ENCODE measurements at regions not wholly inside any gene's neighbourhood (a gene's known extent, or its start where the extent isn't known, plus 50 kb on each side); places are given as distances from the start of the nearest gene placed in this dataset.

DNA sequence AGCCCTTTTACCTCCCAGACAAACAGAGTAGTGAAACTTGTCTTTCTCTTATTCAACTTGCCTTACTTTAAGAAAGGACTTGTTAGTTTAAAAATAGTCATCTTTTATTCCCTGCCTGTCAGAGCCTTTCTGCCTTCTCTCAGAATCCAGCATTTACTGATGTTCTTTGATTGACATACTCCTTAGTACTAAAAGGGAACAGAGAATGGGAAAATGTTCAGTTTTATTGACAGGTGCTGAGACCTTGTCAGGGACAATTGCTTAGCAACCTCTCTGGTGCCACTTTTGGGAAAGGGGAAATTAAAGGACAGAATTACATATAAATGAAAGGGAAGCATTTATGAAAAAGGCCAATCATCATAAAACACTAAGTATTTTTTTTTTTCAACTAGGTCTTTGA lies 378.3 kb downstream of the PDCD6IP start:
- no peaks in the 10 kb centered on the region for H3K4me1 ChIP-seq (ENCODE audit: control insufficient read depth in 1 of 2, extremely low read depth in 1 of 2, insufficient read depth in 2 of 2, low read length in 2 of 2)
- H3K9me3 ChIP-seq = no peaks in the 10 kb centered on the region
- H3K4me1 Mint-ChIP-seq = no peaks in the 10 kb centered on the region
- ChIA-PET CTCF (no interaction called here), POLR2A (no interaction called here)
- H3K36me3 ChIP-seq (ENCODE audit: control insufficient read depth in 2 of 2, extremely low read depth in 1 of 2, insufficient read depth in 1 of 2, low read length in 1 of 2) = no peaks in the 10 kb centered on the region
- H3K27me3 ChIP-seq (replicated peaks in 1 of 2; ENCODE audit: control insufficient read depth in 2 of 2, extremely low read depth in 1 of 2, insufficient read depth in 2 of 2, low read length in 1 of 2) = peaks cover 0 to 3% of the 10 kb centered on the region in 2 experiments
- no peak overlapping the region for H3K4me3 Mint-ChIP-seq
- ATAC-seq (replicated peaks in 1 of 4) (no peak), DNase-seq (no peak)
- H3K27ac Mint-ChIP-seq = no peak overlapping the region
- H3K4me3 ChIP-seq (ENCODE audit: control insufficient read depth in 1 of 2, extremely low read depth in 1 of 2, low read length in 1 of 2) = no peak overlapping the region
- H3K9me3 Mint-ChIP-seq = peaks cover 0 to 5% (median 0%) of the 10 kb centered on the region in 3 donors
- H3K27ac ChIP-seq (ENCODE audit: low read length) = no peak overlapping the region
- H3K27me3 Mint-ChIP-seq = peaks cover 5 to 13% of the 10 kb centered on the region in 2 donors
- H3K36me3 Mint-ChIP-seq = no peaks in the 10 kb centered on the region

DNA sequence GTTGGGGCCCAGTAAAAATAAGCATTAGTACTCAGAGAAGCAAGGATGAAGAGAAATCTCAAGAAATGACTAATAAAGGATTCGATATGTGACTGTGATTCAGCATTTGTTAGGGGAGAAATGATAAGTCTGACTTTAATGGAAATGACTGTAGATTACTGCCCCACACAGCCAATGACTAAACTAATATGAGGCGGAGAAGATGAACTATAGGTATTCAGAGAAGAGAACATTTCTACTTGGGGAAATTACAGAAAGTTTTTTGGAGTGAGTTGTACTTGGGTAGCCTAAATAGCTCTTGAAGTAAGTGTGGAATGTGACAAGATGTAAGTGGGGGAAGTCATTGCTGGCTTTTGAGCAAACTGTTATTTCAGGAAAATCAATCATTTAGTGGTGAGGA lies 380.0 kb downstream of the PDCD6IP start:
- no peaks in the 10 kb centered on the region for H3K4me1 ChIP-seq (ENCODE audit: control insufficient read depth in 1 of 2, extremely low read depth in 1 of 2, insufficient read depth in 2 of 2, low read length in 2 of 2)
- POLR2A ChIA-PET = no interaction called here
- Mint-ChIP-seq H3K4me1 (no peaks in the 10 kb centered on the region), H3K36me3 (no peaks in the 10 kb centered on the region), H3K27me3 (peaks cover 5 to 13% of the 10 kb centered on the region in 2 donors), H3K4me3 (no peak overlapping the region), H3K9me3 (peaks cover 0 to 5% (median 0%) of the 10 kb centered on the region in 3 donors), H3K27ac (no peak overlapping the region)
- H3K4me3 ChIP-seq (ENCODE audit: control insufficient read depth in 1 of 2, extremely low read depth in 1 of 2, low read length in 1 of 2) = no peak overlapping the region
- no peaks in the 10 kb centered on the region for H3K36me3 ChIP-seq (ENCODE audit: control insufficient read depth in 2 of 2, extremely low read depth in 1 of 2, insufficient read depth in 1 of 2, low read length in 1 of 2)
- peaks cover 0 to 3% of the 10 kb centered on the region in 2 experiments for H3K27me3 ChIP-seq (replicated peaks in 1 of 2; ENCODE audit: control insufficient read depth in 2 of 2, extremely low read depth in 1 of 2, insufficient read depth in 2 of 2, low read length in 1 of 2)
- CTCF ChIA-PET = no interaction called here
- no peak overlapping the region for H3K27ac ChIP-seq (ENCODE audit: low read length)
- no peaks in the 10 kb centered on the region for H3K9me3 ChIP-seq
- WGBS (ENCODE audit: insufficient coverage) = no CpG with 5 or more reads among the region's 2 CpGs
- ATAC-seq (replicated peaks in 1 of 4) (no peak), DNase-seq (no peak)

DNA sequence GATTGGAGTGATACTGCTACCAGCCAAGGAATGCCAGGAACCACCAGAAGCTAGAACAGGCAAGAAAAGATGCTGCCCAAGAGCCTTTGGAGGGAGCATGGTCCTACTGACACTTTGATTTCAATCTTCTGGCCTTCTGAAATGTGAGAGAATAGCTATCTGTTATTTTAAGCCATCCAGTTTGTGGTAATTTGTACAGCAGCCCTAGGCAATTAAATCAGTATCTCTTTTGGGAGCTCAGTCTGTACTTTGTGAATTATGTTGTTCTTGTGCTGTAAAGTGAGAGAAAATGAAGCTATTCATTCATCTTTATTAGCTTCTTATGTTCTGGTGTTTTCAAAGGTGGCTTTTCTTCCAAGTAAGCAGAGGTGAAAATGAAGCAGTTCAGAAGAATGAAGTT lies 381.3 kb downstream of the PDCD6IP start:
- no peak overlapping the region for H3K4me3 ChIP-seq (ENCODE audit: control insufficient read depth in 1 of 2, extremely low read depth in 1 of 2, low read length in 1 of 2)
- H3K36me3 Mint-ChIP-seq = no peaks in the 10 kb centered on the region
- no peaks in the 10 kb centered on the region for H3K9me3 ChIP-seq
- H3K27ac ChIP-seq (ENCODE audit: low read length) = no peak overlapping the region
- H3K27me3 ChIP-seq (replicated peaks in 1 of 2; ENCODE audit: control insufficient read depth in 2 of 2, extremely low read depth in 1 of 2, insufficient read depth in 2 of 2, low read length in 1 of 2) = peaks cover 0 to 3% of the 10 kb centered on the region in 2 experiments
- peaks cover 5 to 8% of the 10 kb centered on the region in 2 donors for H3K27me3 Mint-ChIP-seq
- H3K4me1 Mint-ChIP-seq = peaks cover 0 to 7% (median 6%) of the 10 kb centered on the region in 3 donors
- ChIA-PET CTCF (interaction anchor here in 1 of 2 donors (0.8 kb wide), 1 partner anchor 1048 kb away, joined by 4 read pairs; no protein-coding TSS in a partner anchor), POLR2A (no interaction called here)
- DNase-seq (no peak), ATAC-seq (replicated peaks in 1 of 4) (no peak)
- no peaks in the 10 kb centered on the region for H3K9me3 Mint-ChIP-seq
- H3K27ac Mint-ChIP-seq = no peak overlapping the region
- no peaks in the 10 kb centered on the region for H3K4me1 ChIP-seq (ENCODE audit: control insufficient read depth in 1 of 2, extremely low read depth in 1 of 2, insufficient read depth in 2 of 2, low read length in 2 of 2)
- no peaks in the 10 kb centered on the region for H3K36me3 ChIP-seq (ENCODE audit: control insufficient read depth in 2 of 2, extremely low read depth in 1 of 2, insufficient read depth in 1 of 2, low read length in 1 of 2)
- no peak overlapping the region for H3K4me3 Mint-ChIP-seq

DNA sequence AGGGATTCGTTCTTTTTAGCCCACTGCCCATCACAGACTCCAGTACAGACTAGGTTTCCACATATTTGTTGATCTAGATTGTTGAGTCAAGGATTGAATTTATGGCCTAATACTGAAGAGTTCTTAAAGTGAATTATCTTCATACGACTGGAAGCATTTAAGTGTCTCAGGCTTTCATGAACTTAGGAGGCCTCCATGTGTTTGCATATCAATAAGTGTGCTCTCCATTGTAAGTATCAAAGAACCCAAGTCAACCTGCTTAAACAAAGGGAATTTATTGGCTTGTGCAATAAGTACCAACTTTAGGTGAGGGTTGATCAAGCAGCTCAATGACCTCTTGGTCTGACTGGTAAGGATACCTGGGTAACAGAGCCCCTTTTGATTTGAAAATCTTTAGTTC lies 382.1 kb downstream of the PDCD6IP start:
- peaks cover 5 to 8% of the 10 kb centered on the region in 2 donors for H3K27me3 Mint-ChIP-seq
- no peak for DNase-seq
- no peak overlapping the region for H3K4me3 ChIP-seq (ENCODE audit: control insufficient read depth in 1 of 2, extremely low read depth in 1 of 2, low read length in 1 of 2)
- peaks cover 0 to 7% (median 6%) of the 10 kb centered on the region in 3 donors for H3K4me1 Mint-ChIP-seq
- no peak overlapping the region for H3K27ac ChIP-seq (ENCODE audit: low read length)
- H3K27me3 ChIP-seq (replicated peaks in 1 of 2; ENCODE audit: control insufficient read depth in 2 of 2, extremely low read depth in 1 of 2, insufficient read depth in 2 of 2, low read length in 1 of 2) = peaks cover 0 to 3% of the 10 kb centered on the region in 2 experiments
- no peaks in the 10 kb centered on the region for H3K36me3 ChIP-seq (ENCODE audit: control insufficient read depth in 2 of 2, extremely low read depth in 1 of 2, insufficient read depth in 1 of 2, low read length in 1 of 2)
- H3K27ac Mint-ChIP-seq = no peak overlapping the region
- CTCF ChIA-PET = no interaction called here
- no peaks in the 10 kb centered on the region for H3K9me3 ChIP-seq
- H3K4me3 Mint-ChIP-seq = no peak overlapping the region
- no peak for ATAC-seq (replicated peaks in 1 of 4)
- no peaks in the 10 kb centered on the region for H3K4me1 ChIP-seq (ENCODE audit: control insufficient read depth in 1 of 2, extremely low read depth in 1 of 2, insufficient read depth in 2 of 2, low read length in 2 of 2)
- WGBS (ENCODE audit: insufficient coverage) = no CpG with 5 or more reads among the region's 2 CpGs
- H3K36me3 Mint-ChIP-seq = no peaks in the 10 kb centered on the region
- POLR2A ChIA-PET = no interaction called here
- H3K9me3 Mint-ChIP-seq = no peaks in the 10 kb centered on the region

DNA sequence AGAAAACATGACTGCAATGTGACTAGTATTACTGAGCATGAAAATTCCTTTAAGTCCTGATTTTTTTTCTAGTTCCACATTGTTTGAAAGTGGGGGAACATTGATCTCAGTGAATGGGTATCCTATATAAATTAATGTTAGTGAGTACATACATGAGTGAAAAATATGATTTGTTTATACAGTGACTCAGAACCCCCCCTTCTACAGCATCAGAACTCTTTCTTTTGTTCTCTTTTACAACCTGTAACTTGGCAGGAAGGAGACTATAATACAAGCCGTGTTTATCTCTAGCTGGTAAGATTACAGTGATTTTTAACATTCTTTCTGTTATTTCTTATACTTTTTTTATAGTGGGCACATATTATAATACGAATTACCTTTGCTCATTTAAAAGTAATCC lies 384.7 kb downstream of the PDCD6IP start:
- H3K27ac ChIP-seq (ENCODE audit: low read length) = no peak overlapping the region
- Mint-ChIP-seq H3K4me3 (no peak overlapping the region), H3K27ac (no peak overlapping the region), H3K9me3 (no peaks in the 10 kb centered on the region), H3K4me1 (peaks cover 0 to 7% (median 6%) of the 10 kb centered on the region in 3 donors), H3K36me3 (no peaks in the 10 kb centered on the region), H3K27me3 (peaks cover 5 to 8% of the 10 kb centered on the region in 2 donors)
- ATAC-seq (replicated peaks in 1 of 4) = no peak
- no peaks in the 10 kb centered on the region for H3K4me1 ChIP-seq (ENCODE audit: control insufficient read depth in 1 of 2, extremely low read depth in 1 of 2, insufficient read depth in 2 of 2, low read length in 2 of 2)
- ChIA-PET POLR2A (no interaction called here), CTCF (no interaction called here)
- no peak overlapping the region for H3K4me3 ChIP-seq (ENCODE audit: control insufficient read depth in 1 of 2, extremely low read depth in 1 of 2, low read length in 1 of 2)
- H3K36me3 ChIP-seq (ENCODE audit: control insufficient read depth in 2 of 2, extremely low read depth in 1 of 2, insufficient read depth in 1 of 2, low read length in 1 of 2) = no peaks in the 10 kb centered on the region
- no peaks in the 10 kb centered on the region for H3K9me3 ChIP-seq
- no peak for DNase-seq
- peaks cover 0 to 3% of the 10 kb centered on the region in 2 experiments for H3K27me3 ChIP-seq (replicated peaks in 1 of 2; ENCODE audit: control insufficient read depth in 2 of 2, extremely low read depth in 1 of 2, insufficient read depth in 2 of 2, low read length in 1 of 2)
- no CpG with 5 or more reads among the region's 2 CpGs for WGBS (ENCODE audit: insufficient coverage)

DNA sequence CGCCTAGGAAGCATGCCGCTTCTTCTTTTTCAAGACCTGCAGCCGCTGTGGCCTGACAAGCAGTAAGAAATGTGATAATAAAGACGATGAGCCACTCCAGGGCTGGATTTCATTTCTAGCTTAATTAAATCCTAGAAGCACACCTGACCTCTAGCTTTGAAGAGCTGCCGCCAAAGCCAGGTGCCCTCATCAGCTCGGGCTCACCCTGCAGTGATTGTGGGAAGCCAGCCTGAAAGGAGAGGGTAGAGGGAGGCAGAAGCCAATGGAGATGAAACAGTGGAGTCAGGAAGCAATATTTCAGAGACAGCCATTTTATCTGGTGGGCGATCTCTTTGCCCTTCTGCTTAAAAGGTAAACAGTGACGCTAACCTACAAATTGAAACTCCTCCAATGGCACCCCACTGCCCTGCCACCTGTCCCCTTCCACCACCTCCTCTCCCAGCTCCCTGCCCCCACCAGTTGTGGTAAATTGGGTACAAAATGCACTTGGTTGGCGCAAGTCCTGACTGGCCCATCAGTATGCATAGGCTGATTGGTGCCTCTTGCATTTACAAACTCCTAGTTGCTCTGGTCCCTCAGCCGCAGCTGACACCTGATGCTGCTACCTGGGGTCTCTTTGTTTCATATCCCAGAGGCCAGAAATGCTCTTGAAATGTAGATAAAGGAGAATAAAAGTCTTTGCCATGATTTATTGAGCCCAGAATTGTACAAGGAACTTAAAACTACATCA lies 385.3 kb downstream of the PDCD6IP start:
- H3K4me1 Mint-ChIP-seq = peaks cover 0 to 7% (median 6%) of the 10 kb centered on the region in 3 donors
- no peak overlapping the region for H3K27ac Mint-ChIP-seq
- no peak for DNase-seq
- no peak for ATAC-seq (replicated peaks in 1 of 4)
- Histone ChIP-seq H3K27me3 (replicated peaks in 1 of 2; ENCODE audit: control insufficient read depth in 2 of 2, extremely low read depth in 1 of 2, insufficient read depth in 2 of 2, low read length in 1 of 2) (peaks cover 0 to 3% of the 10 kb centered on the region in 2 experiments), H3K27ac (ENCODE audit: low read length) (no peak overlapping the region), H3K36me3 (ENCODE audit: control insufficient read depth in 2 of 2, extremely low read depth in 1 of 2, insufficient read depth in 1 of 2, low read length in 1 of 2) (no peaks in the 10 kb centered on the region), H3K9me3 (no peaks in the 10 kb centered on the region), H3K4me3 (ENCODE audit: control insufficient read depth in 1 of 2, extremely low read depth in 1 of 2, low read length in 1 of 2) (no peak overlapping the region), H3K4me1 (ENCODE audit: control insufficient read depth in 1 of 2, extremely low read depth in 1 of 2, insufficient read depth in 2 of 2, low read length in 2 of 2) (no peaks in the 10 kb centered on the region)
- ChIA-PET POLR2A (no interaction called here), CTCF (no interaction called here)
- H3K27me3 Mint-ChIP-seq = peaks cover 0 to 2% of the 10 kb centered on the region in 2 donors
- H3K36me3 Mint-ChIP-seq = no peaks in the 10 kb centered on the region
- WGBS (ENCODE audit: insufficient coverage) = 100% methylated on average over 1 of the region's 10 CpGs
- no peaks in the 10 kb centered on the region for H3K9me3 Mint-ChIP-seq
- H3K4me3 Mint-ChIP-seq = no peak overlapping the region

DNA sequence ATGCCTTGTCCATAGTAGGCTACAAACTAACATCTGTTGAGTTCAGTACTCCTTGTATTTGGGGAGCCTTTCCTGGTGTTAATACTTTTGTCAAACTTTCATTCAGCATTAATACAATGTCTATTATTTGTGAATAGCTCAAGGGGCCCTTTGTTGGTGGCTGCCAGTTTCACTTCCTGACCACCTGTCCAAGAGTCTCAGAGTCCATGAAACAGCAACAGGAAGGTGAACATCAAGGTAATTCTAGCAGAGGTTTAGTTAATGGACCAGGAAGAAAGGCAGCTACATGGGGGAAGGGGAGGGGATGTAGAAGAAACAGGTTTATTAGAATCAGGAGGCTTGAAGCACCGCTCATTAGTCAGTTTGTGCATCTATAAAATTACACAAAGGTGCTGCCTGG lies 386.9 kb downstream of the PDCD6IP start:
- Mint-ChIP-seq H3K4me3 (no peak overlapping the region), H3K9me3 (no peaks in the 10 kb centered on the region), H3K27me3 (peaks cover 0 to 2% of the 10 kb centered on the region in 2 donors), H3K27ac (no peak overlapping the region), H3K36me3 (no peaks in the 10 kb centered on the region), H3K4me1 (peaks cover 0 to 7% (median 6%) of the 10 kb centered on the region in 3 donors)
- no peaks in the 10 kb centered on the region for H3K4me1 ChIP-seq (ENCODE audit: control insufficient read depth in 1 of 2, extremely low read depth in 1 of 2, insufficient read depth in 2 of 2, low read length in 2 of 2)
- no CpG with 5 or more reads among the region's 1 CpG for WGBS (ENCODE audit: insufficient coverage)
- ATAC-seq (replicated peaks in 1 of 4) (no peak), DNase-seq (no peak)
- peaks cover 0 to 3% of the 10 kb centered on the region in 2 experiments for H3K27me3 ChIP-seq (replicated peaks in 1 of 2; ENCODE audit: control insufficient read depth in 2 of 2, extremely low read depth in 1 of 2, insufficient read depth in 2 of 2, low read length in 1 of 2)
- no peaks in the 10 kb centered on the region for H3K9me3 ChIP-seq
- H3K36me3 ChIP-seq (ENCODE audit: control insufficient read depth in 2 of 2, extremely low read depth in 1 of 2, insufficient read depth in 1 of 2, low read length in 1 of 2) = no peaks in the 10 kb centered on the region
- ChIA-PET POLR2A (no interaction called here), CTCF (no interaction called here)
- H3K27ac ChIP-seq (ENCODE audit: low read length) = no peak overlapping the region
- H3K4me3 ChIP-seq (ENCODE audit: control insufficient read depth in 1 of 2, extremely low read depth in 1 of 2, low read length in 1 of 2) = no peak overlapping the region
